Ishikawa (cell line): ENCODE measurements at regions not wholly inside any gene's neighbourhood (a gene's known extent, or its start where the extent isn't known, plus 50 kb on each side); places are given as distances from the start of the nearest gene placed in this dataset.
A peak's percentile ranks its signal among the peaks of the same experiment; 100 is the strongest.

Source experiments
- CEBPB ChIP-seq: IDR thresholded peaks from 2 replicates; pipeline ENCODE4 v1.6.1; 2012
- CREB1 ChIP-seq: IDR thresholded peaks from 2 replicates; pipeline ENCODE4 v1.6.1; 2012; ENCODE audit warnings: low read depth
- EGR1 ChIP-seq: IDR thresholded peaks from 2 replicates; pipeline ENCODE4 v1.6.1; 2012
- EP300 ChIP-seq: IDR thresholded peaks from 2 replicates; pipeline ENCODE4 v1.6.1; 2012; ENCODE audit warnings: borderline replicate concordance
- FOXM1 ChIP-seq: IDR thresholded peaks from 2 replicates; pipeline ENCODE4 v1.6.1; 2012; ENCODE audit warnings: low read depth, borderline replicate concordance
- NFIC ChIP-seq: IDR thresholded peaks from 2 replicates; pipeline ENCODE4 v1.6.1; 2012
- RAD21 ChIP-seq: IDR thresholded peaks from 2 replicates; pipeline ENCODE4 v1.6.1; 2012; ENCODE audit warnings: low read depth
- TAF1 ChIP-seq: IDR thresholded peaks from 2 replicates; pipeline ENCODE4 v1.6.1; 2012; ENCODE audit warnings: low read depth, mild to moderate bottlenecking
- TCF12 ChIP-seq: IDR thresholded peaks from 2 replicates; pipeline ENCODE4 v1.6.1; 2012; ENCODE audit warnings: low read depth
- TEAD4 ChIP-seq: IDR thresholded peaks from 2 replicates; pipeline ENCODE4 v1.6.1; 2012
- YY1 ChIP-seq: IDR thresholded peaks from 2 replicates; pipeline ENCODE4 v1.6.1; 2012; ENCODE audit warnings: low read depth
- ZBTB7A ChIP-seq: IDR thresholded peaks from 2 replicates; pipeline ENCODE4 v1.6.1; 2012; ENCODE audit warnings: low read depth
- TF ChIP-seq, protein P1 (sequence below): IDR thresholded peaks from 2 replicates; pipeline ENCODE4 v1.6.1; 2012; ENCODE audit warnings: low read depth, mild to moderate bottlenecking
- TF ChIP-seq, protein P2 (sequence below): IDR thresholded peaks from 2 replicates; pipeline ENCODE4 v1.6.1; 2012
- TF ChIP-seq, protein P3 (sequence below): IDR thresholded peaks from 2 replicates; pipeline ENCODE4 v1.6.1; 2012

DNA sequence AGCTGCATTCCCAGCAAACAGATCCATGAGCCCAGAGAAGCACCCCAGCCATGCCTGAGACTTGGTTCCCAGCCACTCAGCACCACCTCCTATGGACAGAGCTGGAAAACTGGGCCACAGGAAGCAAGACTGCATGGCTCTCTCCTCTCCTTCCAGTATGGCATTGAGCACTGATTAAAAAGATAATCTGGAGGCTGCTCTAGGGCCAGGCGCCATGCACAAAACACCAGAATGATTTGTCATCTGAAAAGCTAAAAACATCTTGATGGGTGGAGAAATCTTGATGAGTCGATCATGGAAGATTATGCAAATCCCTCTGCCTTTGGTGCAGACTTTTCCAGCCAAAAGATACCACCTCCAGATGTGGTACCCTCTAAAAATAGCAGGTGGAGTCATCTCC lies 62.7 kb upstream of the MRPS22 start:
- TF ChIP-seq, protein P1, sequence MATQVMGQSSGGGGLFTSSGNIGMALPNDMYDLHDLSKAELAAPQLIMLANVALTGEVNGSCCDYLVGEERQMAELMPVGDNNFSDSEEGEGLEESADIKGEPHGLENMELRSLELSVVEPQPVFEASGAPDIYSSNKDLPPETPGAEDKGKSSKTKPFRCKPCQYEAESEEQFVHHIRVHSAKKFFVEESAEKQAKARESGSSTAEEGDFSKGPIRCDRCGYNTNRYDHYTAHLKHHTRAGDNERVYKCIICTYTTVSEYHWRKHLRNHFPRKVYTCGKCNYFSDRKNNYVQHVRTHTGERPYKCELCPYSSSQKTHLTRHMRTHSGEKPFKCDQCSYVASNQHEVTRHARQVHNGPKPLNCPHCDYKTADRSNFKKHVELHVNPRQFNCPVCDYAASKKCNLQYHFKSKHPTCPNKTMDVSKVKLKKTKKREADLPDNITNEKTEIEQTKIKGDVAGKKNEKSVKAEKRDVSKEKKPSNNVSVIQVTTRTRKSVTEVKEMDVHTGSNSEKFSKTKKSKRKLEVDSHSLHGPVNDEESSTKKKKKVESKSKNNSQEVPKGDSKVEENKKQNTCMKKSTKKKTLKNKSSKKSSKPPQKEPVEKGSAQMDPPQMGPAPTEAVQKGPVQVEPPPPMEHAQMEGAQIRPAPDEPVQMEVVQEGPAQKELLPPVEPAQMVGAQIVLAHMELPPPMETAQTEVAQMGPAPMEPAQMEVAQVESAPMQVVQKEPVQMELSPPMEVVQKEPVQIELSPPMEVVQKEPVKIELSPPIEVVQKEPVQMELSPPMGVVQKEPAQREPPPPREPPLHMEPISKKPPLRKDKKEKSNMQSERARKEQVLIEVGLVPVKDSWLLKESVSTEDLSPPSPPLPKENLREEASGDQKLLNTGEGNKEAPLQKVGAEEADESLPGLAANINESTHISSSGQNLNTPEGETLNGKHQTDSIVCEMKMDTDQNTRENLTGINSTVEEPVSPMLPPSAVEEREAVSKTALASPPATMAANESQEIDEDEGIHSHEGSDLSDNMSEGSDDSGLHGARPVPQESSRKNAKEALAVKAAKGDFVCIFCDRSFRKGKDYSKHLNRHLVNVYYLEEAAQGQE = peak; percentile 58
- TF ChIP-seq, protein P2, sequence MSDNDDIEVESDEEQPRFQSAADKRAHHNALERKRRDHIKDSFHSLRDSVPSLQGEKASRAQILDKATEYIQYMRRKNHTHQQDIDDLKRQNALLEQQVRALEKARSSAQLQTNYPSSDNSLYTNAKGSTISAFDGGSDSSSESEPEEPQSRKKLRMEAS = no peak
- TF ChIP-seq EGR1 = no peak

DNA sequence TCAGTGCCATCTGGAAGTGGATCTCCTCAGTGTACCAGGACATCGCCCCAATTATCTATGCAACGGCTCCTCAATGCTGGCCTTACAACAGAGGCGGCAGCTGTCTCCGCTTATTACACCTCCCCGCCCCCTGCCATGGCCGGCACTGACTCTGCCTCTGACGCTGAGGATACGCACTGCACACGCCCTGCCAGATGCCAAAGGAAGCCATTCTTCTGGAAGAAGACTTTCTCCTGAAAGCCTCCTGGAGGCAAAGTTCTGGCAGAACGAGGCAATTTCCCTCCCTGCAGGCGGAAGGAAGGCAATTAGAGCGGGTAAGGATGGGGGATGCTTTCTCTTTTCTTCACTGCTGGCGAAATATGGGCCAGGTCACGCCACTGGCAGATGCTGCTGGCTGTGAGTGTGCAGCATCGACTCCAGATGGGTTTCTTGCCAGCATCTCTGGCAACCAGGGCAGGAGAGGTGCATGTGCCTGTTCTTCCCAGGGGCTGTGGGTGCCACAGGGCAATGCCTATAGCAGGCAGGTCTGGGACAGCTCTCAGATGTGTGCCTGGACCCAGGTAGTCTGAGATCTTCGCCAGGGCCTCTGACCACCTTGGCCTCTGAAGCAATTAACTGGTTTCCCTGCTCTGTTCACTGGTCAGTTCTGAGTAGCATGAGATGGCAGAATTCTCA lies 62.2 kb upstream of the MRPS22 start:
- TF ChIP-seq TEAD4 = no peak
- TF ChIP-seq, protein P2 = no peak
- no peak for TF ChIP-seq TAF1
- TF ChIP-seq CREB1 = no peak
- TF ChIP-seq EP300 = no peak
- no peak for TF ChIP-seq NFIC
- TF ChIP-seq, protein P1 = no peak
- TF ChIP-seq EGR1 = no peak
- TF ChIP-seq FOXM1 = no peak
- no peak for TF ChIP-seq CEBPB
- TF ChIP-seq, protein P3, sequence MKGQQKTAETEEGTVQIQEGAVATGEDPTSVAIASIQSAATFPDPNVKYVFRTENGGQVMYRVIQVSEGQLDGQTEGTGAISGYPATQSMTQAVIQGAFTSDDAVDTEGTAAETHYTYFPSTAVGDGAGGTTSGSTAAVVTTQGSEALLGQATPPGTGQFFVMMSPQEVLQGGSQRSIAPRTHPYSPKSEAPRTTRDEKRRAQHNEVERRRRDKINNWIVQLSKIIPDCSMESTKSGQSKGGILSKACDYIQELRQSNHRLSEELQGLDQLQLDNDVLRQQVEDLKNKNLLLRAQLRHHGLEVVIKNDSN = no peak
- TF ChIP-seq YY1 = no peak
- no peak for TF ChIP-seq RAD21
- TF ChIP-seq TCF12 = no peak
- no peak for TF ChIP-seq ZBTB7A

DNA sequence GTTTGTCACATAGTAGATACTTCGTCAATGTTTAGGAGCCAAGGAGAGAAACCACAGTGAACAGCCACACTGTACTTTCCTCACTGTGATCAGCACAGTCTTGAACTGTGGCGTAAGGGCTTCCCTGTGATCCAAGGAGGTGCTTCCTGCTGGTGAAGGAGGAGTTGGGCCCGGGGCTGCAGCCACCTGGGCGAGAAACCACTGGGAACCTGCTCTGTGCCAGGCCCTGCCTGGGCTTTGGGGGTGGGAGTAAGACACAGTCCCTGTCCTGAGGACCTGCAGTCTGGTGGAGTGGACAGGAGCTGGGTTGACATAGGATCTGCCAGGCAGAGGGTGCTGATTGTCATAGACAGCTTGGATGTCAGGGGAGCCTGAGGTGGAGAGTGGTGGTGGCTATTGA lies 60.5 kb upstream of the MRPS22 start:
- TF ChIP-seq RAD21 (no peak), FOXM1 (no peak), TAF1 (no peak), CEBPB (no peak), EGR1 (no peak), ZBTB7A (no peak), YY1 (no peak), NFIC (no peak), CREB1 (no peak), TEAD4 (no peak), EP300 (no peak), TCF12 (no peak)
- TF ChIP-seq, protein P3 = no peak
- TF ChIP-seq, protein P1 = no peak
- TF ChIP-seq, protein P2 = no peak

DNA sequence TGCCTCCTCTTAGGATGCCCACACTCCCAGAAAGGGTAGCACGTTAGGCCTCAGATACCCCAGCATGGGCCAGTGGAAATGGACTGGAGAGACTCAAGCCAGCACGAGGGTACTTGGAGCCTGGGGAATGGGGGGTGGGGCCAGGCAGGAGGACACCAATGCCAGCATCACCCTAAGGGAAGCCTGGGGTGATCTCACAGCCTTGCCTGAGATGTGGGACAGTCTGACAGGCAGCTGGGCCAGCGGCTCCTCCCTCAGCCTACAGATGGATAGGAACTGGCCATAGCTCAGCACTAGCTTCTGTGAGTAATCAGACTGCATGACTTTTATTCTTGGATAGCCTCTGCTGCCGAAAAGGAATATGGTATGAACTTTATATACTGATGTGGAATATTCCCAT lies 59.6 kb upstream of the MRPS22 start:
- TF ChIP-seq, protein P1 = no peak
- TF ChIP-seq FOXM1 (no peak), RAD21 (no peak), EGR1 (no peak)
- TF ChIP-seq, protein P2 = no peak
